Left colon (tissue), 2 donors: ENCODE measurements at regions not wholly inside any gene's neighbourhood (a gene's known extent, or its start where the extent isn't known, plus 50 kb on each side); places are given as distances from the start of the nearest gene placed in this dataset.
A peak's percentile ranks its signal among the peaks of the same experiment; 100 is the strongest.
"Not testable (repeated sequence)": the region's sequence is repeated elsewhere in the genome, so short reads cannot be mapped to it uniquely, and the experiment has no call there.

Source experiments
- ATAC-seq: fragments of 200-7000 bp; cut with Tn5 transposase; one replicate; pipeline ENCODE4 v1.9.1; 2020; ENCODE audit warnings: mild to moderate bottlenecking, moderate library complexity
- DNase-seq, 2 donors: peaks; one replicate each; pipeline ENCODE4 v3.0.0-alpha.2; 2020
- intact Hi-C, 2 donors: fragments of 100-400 bp; cut with DNase I in 1 of 2; cut with micrococcal nuclease in 1 of 2; formaldehyde crosslinking; loops; one replicate each; pipeline versions ENCODE4 v1.11.2 to v1.14.0; 2022; cut with DNase I, micrococcal nuclease
- donor health status: DM: no; HTN: no; CAD: no.
- donor health status: DM: yes; HTN: yes; CAD: no.

GRCh38 chr15:20380199-20380598, 161.4 kb downstream of the GOLGA6L6 start:
- DNase-seq, intact Hi-C loops, ATAC-seq: not testable (repeated sequence)

- ATAC-seq (no peak), DNase-seq (no peak)
- intact Hi-C loops: no loop called here
Measured at GRCh38 chr15:20376872-20377271, 164.7 kb downstream of the GOLGA6L6 start.

- ATAC-seq, intact Hi-C loops, DNase-seq: not testable (repeated sequence)
Measured at GRCh38 chr15:20372416-20372815, 169.2 kb downstream of the GOLGA6L6 start.

- ATAC-seq (no peak), DNase-seq (no peak)
- intact Hi-C loops: no loop called here
Measured at GRCh38 chr15:20369500-20369899, 172.1 kb downstream of the GOLGA6L6 start.

GRCh38 chr15:20368974-20369373, 172.6 kb downstream of the GOLGA6L6 start:
- ATAC-seq (no peak), DNase-seq (no peak)
- intact Hi-C loops: no loop called here

- DNase-seq (no peak), ATAC-seq (no peak)
- intact Hi-C loops: no loop called here
Measured at GRCh38 chr15:20367093-20367492, 174.5 kb downstream of the GOLGA6L6 start.

- intact Hi-C loops, ATAC-seq, DNase-seq: not testable (repeated sequence)
Measured at GRCh38 chr15:20363591-20363990, 178.0 kb downstream of the GOLGA6L6 start.

GRCh38 chr15:20361091-20361490, 180.5 kb downstream of the GOLGA6L6 start:
- ATAC-seq: no peak
- no peak for DNase-seq
- intact Hi-C loops: no loop called here

GRCh38 chr15:20358779-20359414, 182.7 kb downstream of the GOLGA6L6 start:
- ATAC-seq: no peak
- intact Hi-C loops: no loop called here

GRCh38 chr15:20358066-20358778, 183.4 kb downstream of the GOLGA6L6 start:
- ATAC-seq (peak; percentile 24), DNase-seq (no peak)
- intact Hi-C loops: no loop called here

More at GRCh38 chr15:20358779-20359414, 182.7 kb downstream of the GOLGA6L6 start:
- no peak for DNase-seq

GRCh38 chr15:20357481-20358065, 184.0 kb downstream of the GOLGA6L6 start:
- DNase-seq (peak in 1 of 2 donors; percentile 32), ATAC-seq (peak; percentile 21)
- intact Hi-C loops: no loop called here

- peak; percentile 16 for ATAC-seq
- intact Hi-C loops: no loop called here
- no peak for DNase-seq
Measured at GRCh38 chr15:20356911-20357480, 184.6 kb downstream of the GOLGA6L6 start.

- peak; percentile 55 for ATAC-seq
Measured at GRCh38 chr15:20356444-20356910, 185.1 kb downstream of the GOLGA6L6 start.

GRCh38 chr15:20355256-20355868, 186.2 kb downstream of the GOLGA6L6 start:
- intact Hi-C loops: no loop called here
- ATAC-seq: no peak

More at GRCh38 chr15:20356444-20356910, 185.1 kb downstream of the GOLGA6L6 start:
- DNase-seq: peak; percentile 37 to 66
- intact Hi-C loops: no loop called here

GRCh38 chr15:20354884-20355223, 186.7 kb downstream of the GOLGA6L6 start:
- intact Hi-C loops: loop anchor here in 1 of 2 donors (5.0 kb wide), 1 partner anchor 32 kb away; no protein-coding TSS in a partner anchor
- ATAC-seq, DNase-seq: not testable (repeated sequence)

More at GRCh38 chr15:20355256-20355868, 186.2 kb downstream of the GOLGA6L6 start:
- DNase-seq: no peak

- intact Hi-C loops: loop anchor here in 1 of 2 donors (5.0 kb wide), 1 partner anchor 33 kb away; no protein-coding TSS in a partner anchor
- ATAC-seq (no peak), DNase-seq (no peak)
Measured at GRCh38 chr15:20353966-20354883, 187.4 kb downstream of the GOLGA6L6 start.

- no peak for DNase-seq
- intact Hi-C loops: loop anchor here in 1 of 2 donors (5.0 kb wide), 1 partner anchor 35 kb away; no protein-coding TSS in a partner anchor
- ATAC-seq: no peak
Measured at GRCh38 chr15:20352241-20353200, 189.1 kb downstream of the GOLGA6L6 start.
